Loucy (cell line): ENCODE measurements at regions not wholly inside any gene's neighbourhood (a gene's known extent, or its start where the extent isn't known, plus 50 kb on each side); places are given as distances from the start of the nearest gene placed in this dataset.

Experiments used
- H2AFZ ChIP-seq: fragments of 200-600 bp; sonication (generic); 2 replicates; pipeline ENCODE4 v1.6.0; 2016; ENCODE audit warnings: antibody characterized with exemption, mild to moderate bottlenecking, low read length, moderate library complexity
- H3F3A ChIP-seq: fragments of 200-600 bp; 2 replicates; pipeline ENCODE4 v1.6.0; 2016; ENCODE audit warnings: antibody characterized with exemption, low read depth, mild to moderate bottlenecking
- H3K27me3 ChIP-seq: fragments of 200-600 bp; sonication (generic); 2 replicates; pipeline ENCODE4 v1.6.1; 2014; ENCODE audit warnings: low read length, mild to moderate bottlenecking; ENCODE audit not compliant: insufficient read depth, poor library complexity, severe bottlenecking
- H3K36me3 ChIP-seq: fragments of 200-600 bp; sonication (generic); 2 replicates; pipeline ENCODE4 v1.6.1; 2016; ENCODE audit warnings: low read length; ENCODE audit not compliant: insufficient read depth
- H3K4me1 ChIP-seq: fragments of 200-600 bp; sonication (generic); 2 replicates; pipeline ENCODE4 v1.5.1; 2014; ENCODE audit warnings: low read length, mild to moderate bottlenecking; ENCODE audit not compliant: insufficient read depth, poor library complexity, severe bottlenecking
- H3K4me2 ChIP-seq: fragments of 200-600 bp; sonication (generic); 2 replicates; pipeline ENCODE4 v1.6.0; 2014; ENCODE audit warnings: antibody characterized with exemption, low read length, low read depth, mild to moderate bottlenecking; ENCODE audit not compliant: poor library complexity, severe bottlenecking
- H3K4me3 ChIP-seq: fragments of 200-600 bp; sonication (generic); 2 replicates; pipeline ENCODE4 v1.5.1; 2014; ENCODE audit warnings: low read length, mild to moderate bottlenecking, mixed read lengths; ENCODE audit not compliant: poor library complexity, severe bottlenecking
- H3K79me2 ChIP-seq: fragments of 200-600 bp; sonication (generic); 2 replicates; pipeline ENCODE4 v1.6.1; 2014; ENCODE audit warnings: low read length; ENCODE audit not compliant: insufficient read depth
- H3K9ac ChIP-seq: fragments of 200-600 bp; sonication (generic); 2 replicates; pipeline ENCODE4 v1.6.0; 2014; ENCODE audit warnings: mild to moderate bottlenecking, low read depth, low read length, moderate library complexity; ENCODE audit not compliant: poor library complexity, severe bottlenecking
- H3K9me2 ChIP-seq: fragments of 200-600 bp; sonication (generic); replicated peaks from 2 replicates; pipeline ENCODE4 v1.6.1; 2016; ENCODE audit warnings: low read depth, low read length, mixed read lengths
- H3K9me3 ChIP-seq: fragments of 200-600 bp; sonication (generic); 2 replicates; pipeline ENCODE4 v1.6.1; 2014; ENCODE audit warnings: mild to moderate bottlenecking, antibody characterized with exemption, low read length, low read depth; ENCODE audit not compliant: insufficient read depth
- H4K20me1 ChIP-seq: fragments of 200-600 bp; sonication (generic); 2 replicates; pipeline ENCODE4 v1.6.0; 2014; ENCODE audit warnings: antibody characterized with exemption, low read length, mild to moderate bottlenecking; ENCODE audit not compliant: insufficient read depth, poor library complexity, severe bottlenecking
- CTCF ChIP-seq: fragments of 200-600 bp; sonication (generic); conservative IDR thresholded peaks from 2 replicates; pipeline ENCODE4 v1.5.1; 2014; ENCODE audit warnings: mild to moderate bottlenecking, antibody characterized with exemption, low read length
- EZH2phosphoT487 ChIP-seq: fragments of 200-600 bp; IDR thresholded peaks from 2 replicates; pipeline ENCODE4 v1.6.1; 2018; ENCODE audit warnings: antibody characterized with exemption, mild to moderate bottlenecking, moderate library complexity, borderline replicate concordance

DNA sequence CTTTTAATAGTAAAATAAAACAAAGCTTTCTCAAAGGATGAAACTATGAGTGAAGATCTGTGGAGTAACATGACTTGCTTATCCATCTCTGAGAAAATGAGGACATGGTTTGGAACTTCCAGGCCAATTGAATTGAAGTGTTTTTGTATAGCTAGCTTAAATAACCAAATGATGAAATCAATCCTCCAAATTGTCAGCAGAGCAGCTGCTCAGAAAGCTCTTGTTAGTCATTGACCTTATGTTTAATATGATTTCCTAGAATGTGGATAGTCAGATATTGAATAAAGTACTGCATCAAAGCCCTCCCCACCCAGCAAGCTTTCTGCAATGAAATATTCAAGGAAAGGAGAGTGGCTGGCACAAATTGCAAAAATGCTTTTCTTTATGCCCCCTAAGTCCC is 437.2 kb downstream of the MFSD1 start:
- Histone ChIP-seq H3F3A (no peaks in the 10 kb centered on the region), H3K9me2 (no peaks in the 10 kb centered on the region), H3K9me3 (no peaks in the 10 kb centered on the region), H3K36me3 (no peaks in the 10 kb centered on the region), H3K4me2 (no peak overlapping the region), H2AFZ (no peak overlapping the region), H4K20me1 (no peaks in the 10 kb centered on the region), H3K4me1 (no peaks in the 10 kb centered on the region), H3K27me3 (no peaks in the 10 kb centered on the region), H3K79me2 (no peaks in the 10 kb centered on the region), H3K9ac (no peak overlapping the region), H3K4me3 (no peak overlapping the region)
- TF ChIP-seq EZH2phosphoT487, result no peak
- no peak for TF ChIP-seq CTCF

GRCh38 chr3:159244933-159245332 is 443.1 kb downstream of the MFSD1 start:
- no peaks in the 10 kb centered on the region for H3K36me3 ChIP-seq
- no peak overlapping the region for H2AFZ ChIP-seq
- no peaks in the 10 kb centered on the region for H3K27me3 ChIP-seq
- no peaks in the 10 kb centered on the region for H4K20me1 ChIP-seq
- H3K9me3 ChIP-seq, result no peaks in the 10 kb centered on the region
- no peaks in the 10 kb centered on the region for H3K9me2 ChIP-seq
- H3K79me2 ChIP-seq, result no peaks in the 10 kb centered on the region
- no peak overlapping the region for H3K4me2 ChIP-seq
- no peaks in the 10 kb centered on the region for H3F3A ChIP-seq
- H3K4me1 ChIP-seq, result no peaks in the 10 kb centered on the region
- no peak for TF ChIP-seq EZH2phosphoT487
- no peak for TF ChIP-seq CTCF
- no peak overlapping the region for H3K4me3 ChIP-seq
- H3K9ac ChIP-seq, result no peak overlapping the region

GRCh38 chr3:159245871-159246270 is 444.0 kb downstream of the MFSD1 start:
- H3K4me3 ChIP-seq, result no peak overlapping the region
- H3K79me2 ChIP-seq, result no peaks in the 10 kb centered on the region
- no peak overlapping the region for H3K4me2 ChIP-seq

More at GRCh38 chr3:159245871-159246270, 444.0 kb downstream of the MFSD1 start:
- Histone ChIP-seq H3K9me3 (no peaks in the 10 kb centered on the region), H3K9me2 (no peaks in the 10 kb centered on the region), H4K20me1 (no peaks in the 10 kb centered on the region), H3K27me3 (no peaks in the 10 kb centered on the region), H2AFZ (no peak overlapping the region), H3K9ac (no peak overlapping the region), H3K36me3 (no peaks in the 10 kb centered on the region), H3F3A (no peaks in the 10 kb centered on the region), H3K4me1 (no peaks in the 10 kb centered on the region)
- TF ChIP-seq EZH2phosphoT487 (no peak), CTCF (no peak)
